ENCODE measurements at regions not wholly inside any gene's neighbourhood (a gene's known extent, or its start where the extent isn't known, plus 50 kb on each side); places are given as distances from the start of the nearest gene placed in this dataset.
"Not testable (repeated sequence)": the region's sequence is repeated elsewhere in the genome, so short reads cannot be mapped to it uniquely, and the experiment has no call there.

GRCh38 chr3:61417352-61417751, 144.0 kb upstream of the PTPRG start:
- Histone ChIP-seq H3K4me1 (ENCODE audit: control insufficient read depth in 3 of 3, insufficient read depth in 2 of 3, low read depth in 1 of 3, low read length in 2 of 3) (no peaks in the 10 kb centered on the region), H3K9me3 (ENCODE audit: control insufficient read depth in 2 of 2, insufficient read depth in 1 of 2, low read depth in 1 of 2, low read length in 1 of 2) (no peaks in the 10 kb centered on the region), H3K36me3 (ENCODE audit: control insufficient read depth in 3 of 3, insufficient read depth in 2 of 3, low read depth in 1 of 3, low read length in 3 of 3) (no peaks in the 10 kb centered on the region), H3K4me3 (ENCODE audit: low read depth in 1 of 3, low read length in 3 of 3) (no peak overlapping the region), H3K27ac (ENCODE audit: low read depth in 1 of 3, low read length in 2 of 3) (no peak overlapping the region), H3K27me3 (ENCODE audit: control insufficient read depth in 3 of 3, insufficient read depth in 3 of 3, low read length in 3 of 3) (no peaks in the 10 kb centered on the region)
- 81 to 87% (median 81%) methylated on average over 2 of the region's 2 CpGs for WGBS, 3 donors
- FAIRE-seq: no peak
- no peak for DNase-seq

GRCh38 chr3:61420136-61420759, 141.1 kb upstream of the PTPRG start:
- FAIRE-seq (no peak), DNase-seq (no peak)
- Histone ChIP-seq H3K4me3 (ENCODE audit: low read depth in 1 of 3, low read length in 3 of 3) (no peak overlapping the region), H3K27ac (ENCODE audit: low read depth in 1 of 3, low read length in 2 of 3) (no peak overlapping the region), H3K36me3 (ENCODE audit: control insufficient read depth in 3 of 3, insufficient read depth in 2 of 3, low read depth in 1 of 3, low read length in 3 of 3) (no peaks in the 10 kb centered on the region), H3K4me1 (ENCODE audit: control insufficient read depth in 3 of 3, insufficient read depth in 2 of 3, low read depth in 1 of 3, low read length in 2 of 3) (no peaks in the 10 kb centered on the region), H3K27me3 (ENCODE audit: control insufficient read depth in 3 of 3, insufficient read depth in 3 of 3, low read length in 3 of 3) (peaks cover 0 to under 1% (median 0%) of the 10 kb centered on the region in 3 donors), H3K9me3 (ENCODE audit: control insufficient read depth in 2 of 2, insufficient read depth in 1 of 2, low read depth in 1 of 2, low read length in 1 of 2) (no peaks in the 10 kb centered on the region)
- WGBS, 3 donors: 59 to 75% (median 60%) methylated on average over 4 of the region's 4 CpGs

- H3K9me3 ChIP-seq (ENCODE audit: control insufficient read depth in 2 of 2, insufficient read depth in 1 of 2, low read depth in 1 of 2, low read length in 1 of 2): no peaks in the 10 kb centered on the region
- peaks cover 0 to 2% (median 0%) of the 10 kb centered on the region in 3 donors for H3K27me3 ChIP-seq (ENCODE audit: control insufficient read depth in 3 of 3, insufficient read depth in 3 of 3, low read length in 3 of 3)
- WGBS, 3 donors: 77 to 90% (median 80%) methylated on average over 1 of the region's 1 CpG
- no peaks in the 10 kb centered on the region for H3K4me1 ChIP-seq (ENCODE audit: control insufficient read depth in 3 of 3, insufficient read depth in 2 of 3, low read depth in 1 of 3, low read length in 2 of 3)
- no peaks in the 10 kb centered on the region for H3K36me3 ChIP-seq (ENCODE audit: control insufficient read depth in 3 of 3, insufficient read depth in 2 of 3, low read depth in 1 of 3, low read length in 3 of 3)
- DNase-seq: peak in 1 of 2 donors; percentile 24
- FAIRE-seq: no peak
- H3K4me3 ChIP-seq (ENCODE audit: low read depth in 1 of 3, low read length in 3 of 3): no peak overlapping the region
- H3K27ac ChIP-seq (ENCODE audit: low read depth in 1 of 3, low read length in 2 of 3): no peak overlapping the region
These were observed 138.3 kb upstream of the PTPRG start for GRCh38 chr3:61422945-61423673.

DNA sequence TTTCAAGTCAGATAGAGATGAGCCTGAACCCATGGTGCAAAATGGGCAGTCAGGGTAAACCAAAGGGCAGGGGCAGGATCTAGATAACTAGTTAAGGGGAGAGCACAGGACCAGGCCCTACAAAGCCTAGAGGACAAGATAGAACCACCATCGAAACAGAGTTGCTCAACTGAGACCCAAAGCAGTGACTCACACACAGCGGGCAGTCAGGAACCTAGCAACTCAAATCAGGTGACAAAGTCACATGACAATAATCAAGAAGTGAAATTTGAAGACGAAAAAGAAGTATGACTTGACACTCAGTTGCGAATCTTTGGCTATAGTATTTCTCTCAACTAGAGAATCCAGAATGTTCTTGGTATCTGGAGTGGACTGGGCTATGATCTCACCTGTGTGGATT, 136.0 kb upstream of the PTPRG start:
- FAIRE-seq (no peak), DNase-seq (no peak)
- WGBS, 3 donors: 88 to 94% (median 94%) methylated on average over 4 of the region's 4 CpGs
- H3K4me3 ChIP-seq (ENCODE audit: low read depth in 1 of 3, low read length in 3 of 3): no peak overlapping the region
- H3K36me3 ChIP-seq (ENCODE audit: control insufficient read depth in 3 of 3, insufficient read depth in 2 of 3, low read depth in 1 of 3, low read length in 3 of 3): no peaks in the 10 kb centered on the region
- no peak overlapping the region for H3K27ac ChIP-seq (ENCODE audit: low read depth in 1 of 3, low read length in 2 of 3)
- peaks cover 0 to 2% (median 0%) of the 10 kb centered on the region in 3 donors for H3K27me3 ChIP-seq (ENCODE audit: control insufficient read depth in 3 of 3, insufficient read depth in 3 of 3, low read length in 3 of 3)
- no peaks in the 10 kb centered on the region for H3K9me3 ChIP-seq (ENCODE audit: control insufficient read depth in 2 of 2, insufficient read depth in 1 of 2, low read depth in 1 of 2, low read length in 1 of 2)
- no peaks in the 10 kb centered on the region for H3K4me1 ChIP-seq (ENCODE audit: control insufficient read depth in 3 of 3, insufficient read depth in 2 of 3, low read depth in 1 of 3, low read length in 2 of 3)

- H3K27me3 ChIP-seq (ENCODE audit: control insufficient read depth in 3 of 3, insufficient read depth in 3 of 3, low read length in 3 of 3): peaks cover 0 to 2% (median 0%) of the 10 kb centered on the region in 3 donors
- WGBS, 3 donors: 88 to 93% (median 92%) methylated on average over 12 of the region's 12 CpGs
- no peak overlapping the region for H3K4me3 ChIP-seq (ENCODE audit: low read depth in 1 of 3, low read length in 3 of 3)
- no peak for FAIRE-seq
- H3K9me3 ChIP-seq (ENCODE audit: control insufficient read depth in 2 of 2, insufficient read depth in 1 of 2, low read depth in 1 of 2, low read length in 1 of 2): no peaks in the 10 kb centered on the region
- no peaks in the 10 kb centered on the region for H3K4me1 ChIP-seq (ENCODE audit: control insufficient read depth in 3 of 3, insufficient read depth in 2 of 3, low read depth in 1 of 3, low read length in 2 of 3)
- H3K27ac ChIP-seq (ENCODE audit: low read depth in 1 of 3, low read length in 2 of 3): no peak overlapping the region
- H3K36me3 ChIP-seq (ENCODE audit: control insufficient read depth in 3 of 3, insufficient read depth in 2 of 3, low read depth in 1 of 3, low read length in 3 of 3): no peaks in the 10 kb centered on the region
- no peak for DNase-seq
These were observed 132.3 kb upstream of the PTPRG start for GRCh38 chr3:61429106-61429505.

DNA sequence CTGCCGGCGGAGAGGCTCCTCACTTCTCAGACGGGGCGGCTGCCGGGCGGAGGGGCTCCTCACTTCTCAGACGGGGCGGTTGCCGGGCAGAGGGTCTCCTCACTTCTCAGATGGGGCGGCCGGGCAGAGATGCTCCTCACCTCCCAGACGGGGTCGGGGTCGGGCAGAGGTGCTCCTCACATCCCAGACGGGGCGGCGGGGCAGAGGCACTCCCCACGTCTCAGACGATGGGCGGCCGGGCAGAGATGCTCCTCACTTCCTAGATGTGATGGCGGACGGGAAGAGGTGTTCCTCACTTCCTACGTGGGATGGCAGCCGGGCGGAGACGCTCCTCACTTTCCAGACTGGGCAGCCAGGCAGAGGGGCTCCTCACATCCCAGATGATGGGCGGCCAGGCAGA, 126.5 kb upstream of the PTPRG start:
- not testable (repeated sequence) for H3K4me3 ChIP-seq (ENCODE audit: low read depth in 1 of 3, low read length in 3 of 3); H3K4me1 ChIP-seq (ENCODE audit: control insufficient read depth in 3 of 3, insufficient read depth in 2 of 3, low read depth in 1 of 3, low read length in 2 of 3); H3K9me3 ChIP-seq (ENCODE audit: control insufficient read depth in 2 of 2, insufficient read depth in 1 of 2, low read depth in 1 of 2, low read length in 1 of 2); H3K36me3 ChIP-seq (ENCODE audit: control insufficient read depth in 3 of 3, insufficient read depth in 2 of 3, low read depth in 1 of 3, low read length in 3 of 3); FAIRE-seq; H3K27me3 ChIP-seq (ENCODE audit: control insufficient read depth in 3 of 3, insufficient read depth in 3 of 3, low read length in 3 of 3); DNase-seq; H3K27ac ChIP-seq (ENCODE audit: low read depth in 1 of 3, low read length in 2 of 3)
- WGBS, 3 donors: 94 to 96% (median 95%) methylated on average over 13 to 21 of the region's 28 CpGs

- not testable (repeated sequence) for H3K4me1 ChIP-seq (ENCODE audit: control insufficient read depth in 3 of 3, insufficient read depth in 2 of 3, low read depth in 1 of 3, low read length in 2 of 3); H3K4me3 ChIP-seq (ENCODE audit: low read depth in 1 of 3, low read length in 3 of 3); H3K27ac ChIP-seq (ENCODE audit: low read depth in 1 of 3, low read length in 2 of 3); H3K36me3 ChIP-seq (ENCODE audit: control insufficient read depth in 3 of 3, insufficient read depth in 2 of 3, low read depth in 1 of 3, low read length in 3 of 3); DNase-seq; H3K9me3 ChIP-seq (ENCODE audit: control insufficient read depth in 2 of 2, insufficient read depth in 1 of 2, low read depth in 1 of 2, low read length in 1 of 2); FAIRE-seq; H3K27me3 ChIP-seq (ENCODE audit: control insufficient read depth in 3 of 3, insufficient read depth in 3 of 3, low read length in 3 of 3)
- 92 to 97% (median 96%) methylated on average over 14 to 19 of the region's 20 CpGs for WGBS, 3 donors
These were observed 126.0 kb upstream of the PTPRG start for GRCh38 chr3:61435361-61435760.

GRCh38 chr3:61438253-61439121, 122.9 kb upstream of the PTPRG start:
- H3K27ac ChIP-seq (ENCODE audit: low read depth in 1 of 3, low read length in 2 of 3): no peak overlapping the region
- no peaks in the 10 kb centered on the region for H3K36me3 ChIP-seq (ENCODE audit: control insufficient read depth in 3 of 3, insufficient read depth in 2 of 3, low read depth in 1 of 3, low read length in 3 of 3)
- peaks cover 0 to 4% of the 10 kb centered on the region in 2 donors for H3K9me3 ChIP-seq (ENCODE audit: control insufficient read depth in 2 of 2, insufficient read depth in 1 of 2, low read depth in 1 of 2, low read length in 1 of 2)
- no peak for FAIRE-seq
- H3K4me1 ChIP-seq (ENCODE audit: control insufficient read depth in 3 of 3, insufficient read depth in 2 of 3, low read depth in 1 of 3, low read length in 2 of 3): peaks cover 0 to 5% (median 2%) of the 10 kb centered on the region in 3 donors
- peak; percentile 12 to 26 for DNase-seq
- no peaks in the 10 kb centered on the region for H3K27me3 ChIP-seq (ENCODE audit: control insufficient read depth in 3 of 3, insufficient read depth in 3 of 3, low read length in 3 of 3)
- WGBS, 3 donors: 19 to 46% (median 33%) methylated on average over 3 of the region's 3 CpGs
- H3K4me3 ChIP-seq (ENCODE audit: low read depth in 1 of 3, low read length in 3 of 3): no peak overlapping the region
